Lower leg skin (tissue), 3 donors: ENCODE measurements at regions not wholly inside any gene's neighbourhood (a gene's known extent, or its start where the extent isn't known, plus 50 kb on each side); places are given as distances from the start of the nearest gene placed in this dataset.

Experiments
- POLR2A ChIP-seq, 2 donors: fragments of 450-650 bp; IDR thresholded peaks; one replicate each; pipeline ENCODE4 v1.6.1; 2016 to 2017; ENCODE audit warnings: antibody characterized with exemption in 2 of 2, mild to moderate bottlenecking in 1 of 2, moderate library complexity in 1 of 2
- TF ChIP-seq, protein P1 (sequence below), 3 donors: fragments of 450-650 bp; IDR thresholded peaks; one replicate each; pipeline ENCODE4 v1.5.1; 2016; ENCODE audit warnings: antibody characterized with exemption in 3 of 3, mild to moderate bottlenecking in 3 of 3, moderate library complexity in 2 of 3

DNA sequence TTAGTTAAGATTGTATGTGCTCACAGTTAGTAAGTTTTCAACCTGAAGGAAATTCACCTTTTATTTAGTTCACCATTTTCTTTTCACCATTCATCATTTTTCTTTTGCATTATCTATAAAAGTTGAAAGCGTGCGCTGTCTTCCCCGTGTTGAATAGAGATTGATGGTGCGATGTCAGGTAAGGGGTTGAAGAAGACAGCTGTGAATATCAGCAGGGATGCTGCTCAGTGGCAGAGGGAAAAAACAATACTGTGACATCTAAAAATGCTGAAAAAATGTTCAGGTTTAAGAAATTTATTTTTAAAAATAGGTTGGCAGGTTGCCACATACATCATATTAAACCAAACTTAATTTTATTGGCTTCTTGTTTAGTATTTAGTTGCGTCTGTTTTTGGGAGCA, 815.0 kb downstream of the DTWD2 start:
- TF ChIP-seq, protein P1, sequence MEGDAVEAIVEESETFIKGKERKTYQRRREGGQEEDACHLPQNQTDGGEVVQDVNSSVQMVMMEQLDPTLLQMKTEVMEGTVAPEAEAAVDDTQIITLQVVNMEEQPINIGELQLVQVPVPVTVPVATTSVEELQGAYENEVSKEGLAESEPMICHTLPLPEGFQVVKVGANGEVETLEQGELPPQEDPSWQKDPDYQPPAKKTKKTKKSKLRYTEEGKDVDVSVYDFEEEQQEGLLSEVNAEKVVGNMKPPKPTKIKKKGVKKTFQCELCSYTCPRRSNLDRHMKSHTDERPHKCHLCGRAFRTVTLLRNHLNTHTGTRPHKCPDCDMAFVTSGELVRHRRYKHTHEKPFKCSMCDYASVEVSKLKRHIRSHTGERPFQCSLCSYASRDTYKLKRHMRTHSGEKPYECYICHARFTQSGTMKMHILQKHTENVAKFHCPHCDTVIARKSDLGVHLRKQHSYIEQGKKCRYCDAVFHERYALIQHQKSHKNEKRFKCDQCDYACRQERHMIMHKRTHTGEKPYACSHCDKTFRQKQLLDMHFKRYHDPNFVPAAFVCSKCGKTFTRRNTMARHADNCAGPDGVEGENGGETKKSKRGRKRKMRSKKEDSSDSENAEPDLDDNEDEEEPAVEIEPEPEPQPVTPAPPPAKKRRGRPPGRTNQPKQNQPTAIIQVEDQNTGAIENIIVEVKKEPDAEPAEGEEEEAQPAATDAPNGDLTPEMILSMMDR (IDR thresholded peaks at IDR 0.05) = no peak
- no peak for TF ChIP-seq POLR2A (IDR thresholded peaks at IDR 0.05)
